Heart left ventricle (tissue), 16 donors: ENCODE measurements at regions not wholly inside any gene's neighbourhood (a gene's known extent, or its start where the extent isn't known, plus 50 kb on each side); places are given as distances from the start of the nearest gene placed in this dataset.

Experiments used
- ATAC-seq, 4 donors: fragments of 200-7000 bp; cut with Tn5 transposase; one replicate each; pipeline ENCODE4 v1.9.1; 2020 to 2022; ENCODE audit warnings: moderate library complexity in 4 of 4, mild to moderate bottlenecking in 3 of 4, moderate number of reproducible peaks in 1 of 4
- DNase-seq, 5 donors: peaks; one replicate each; pipeline ENCODE4 v3.0.0-alpha.2; 2020
- H3K27ac ChIP-seq, 12 donors: fragments of 200-600 bp; sonication (generic) in 4 of 12; one replicate each; pipeline versions ENCODE4 v1.5.0 to v1.8.0; 2016 to 2022; ENCODE audit warnings: mild to moderate bottlenecking in 2 of 12
- H3K27me3 ChIP-seq, 9 donors: fragments of 200-600 bp; sonication (generic) in 2 of 9; one replicate each; pipeline versions ENCODE4 v1.5.1 to v1.8.0; 2016 to 2022; ENCODE audit warnings: mild to moderate bottlenecking in 3 of 9
- H3K36me3 ChIP-seq, 9 donors: fragments of 200-600 bp; sonication (generic) in 2 of 9; one replicate each; pipeline versions ENCODE4 v1.5.0 to v1.8.0; 2018 to 2022; ENCODE audit warnings: mild to moderate bottlenecking in 2 of 9
- H3K4me1 ChIP-seq, 12 donors: fragments of 200-600 bp; sonication (generic) in 4 of 12; one replicate each; pipeline versions ENCODE4 v1.5.0 to v1.8.0; 2016 to 2022; ENCODE audit warnings: mild to moderate bottlenecking in 3 of 12
- H3K4me3 ChIP-seq, 12 donors: fragments of 200-600 bp; sonication (generic) in 4 of 12; one replicate each; pipeline versions ENCODE4 v1.5.0 to v1.8.0; 2017 to 2022; ENCODE audit warnings: mild to moderate bottlenecking in 9 of 12, moderate library complexity in 4 of 12
- H3K9me3 ChIP-seq, 12 donors: fragments of 200-600 bp; sonication (generic) in 4 of 12; one replicate each; pipeline versions ENCODE4 v1.5.0 to v1.8.0; 2016 to 2022; ENCODE audit warnings: mild to moderate bottlenecking in 1 of 12
- POLR2A ChIP-seq, 2 donors: fragments of 450-650 bp; IDR thresholded peaks; one replicate each; pipeline ENCODE4 v1.6.1; 2017; ENCODE audit warnings: antibody characterized with exemption in 2 of 2, mild to moderate bottlenecking in 2 of 2, moderate library complexity in 2 of 2
- WGBS, 4 donors: extraction: QIAGEN DNeasy Blood & Tissue Kit in 2 of 4; methylation state at CpG; one replicate each; pipeline versions ENCODE4 v1.1.5 to v1.1.7; 2013 to 2018; 5-methylcytosine and 5-hydroxymethylcytosine counted together
- intact Hi-C, 10 donors: fragments of 100-400 bp; cut with DNase I; formaldehyde crosslinking; loops; one replicate each; pipeline versions ENCODE4 v1.11.1 to v1.14.2; 2022
- TF ChIP-seq, protein P1 (sequence below), 12 donors: fragments of 200-600 bp; sonication (generic) in 4 of 12; IDR thresholded peaks; one replicate each; pipeline versions ENCODE4 v1.5.0 to v1.8.0; 2018 to 2022; ENCODE audit warnings: antibody characterized with exemption in 12 of 12, mild to moderate bottlenecking in 5 of 12
- donor health status: ischemic (EF 13 %, LVEDD 7.1; RV severe dilation, severe dysfunction).
- donor health status: healthy with polysubstance abuse.
- donor health status: DM: no; HTN: yes; CAD: no.
- donor health status: DM: no; HTN: no; CAD: no.
- donor health status: ischemic (EF 25% LVEDD 6.9; RV normal size, moderate dysfunction).
- donor health status: ischemic (EF 25% LVEDD 5.7; RV mildly dilated, moderate dysfunction).
- donor health status: healthy.
- donor health status: DM: yes; HTN: yes; CAD: no.
- donor health status: ischemic (EF 35%, LVEDD 5.7; RV mildly dilated, moderate dysfunction).
- donor health status: nonischemic (EF 11% LVEDD 7.7; RV severe dilation, severe dysfunction).
- donor health status: DM: yes; HTN: yes; CAD: no.
- donor health status: PGD.
- donor health status: ischemic (EF 29% LVEDD 5.4; RV normal size, mild dysfunction).
- donor health status: nonischemic (EF 23%, LVEDD 6.1; RV moderate dilation, normal function).

DNA sequence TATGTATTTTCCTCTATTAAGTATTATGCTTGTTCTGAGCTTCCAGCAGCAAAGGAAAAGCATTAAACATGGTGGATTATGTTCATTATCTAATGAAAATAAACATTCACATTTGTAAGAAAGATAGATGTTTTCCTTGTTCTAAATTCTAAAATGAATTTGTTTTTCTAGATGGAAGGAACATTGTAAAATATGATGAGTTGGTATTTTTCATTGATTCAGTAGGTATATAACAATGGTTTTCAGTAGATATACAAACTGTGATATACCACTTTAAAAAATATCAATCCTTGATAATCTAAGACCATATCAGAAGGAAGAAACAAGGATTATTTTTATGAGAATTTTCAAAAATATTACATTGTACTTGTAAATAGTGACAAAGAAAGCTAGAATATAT lies 290.6 kb upstream of the GOLIM4 start:
- Histone ChIP-seq H3K36me3 (no peaks in the 10 kb centered on the region), H3K9me3 (peaks cover 0 to 16% (median 0%) of the 10 kb centered on the region in 12 donors), H3K27me3 (no peaks in the 10 kb centered on the region), H3K4me1 (no peaks in the 10 kb centered on the region), H3K27ac (no peak overlapping the region), H3K4me3 (no peak overlapping the region)
- no peak for TF ChIP-seq POLR2A (IDR thresholded peaks at IDR 0.05)
- TF ChIP-seq, protein P1, sequence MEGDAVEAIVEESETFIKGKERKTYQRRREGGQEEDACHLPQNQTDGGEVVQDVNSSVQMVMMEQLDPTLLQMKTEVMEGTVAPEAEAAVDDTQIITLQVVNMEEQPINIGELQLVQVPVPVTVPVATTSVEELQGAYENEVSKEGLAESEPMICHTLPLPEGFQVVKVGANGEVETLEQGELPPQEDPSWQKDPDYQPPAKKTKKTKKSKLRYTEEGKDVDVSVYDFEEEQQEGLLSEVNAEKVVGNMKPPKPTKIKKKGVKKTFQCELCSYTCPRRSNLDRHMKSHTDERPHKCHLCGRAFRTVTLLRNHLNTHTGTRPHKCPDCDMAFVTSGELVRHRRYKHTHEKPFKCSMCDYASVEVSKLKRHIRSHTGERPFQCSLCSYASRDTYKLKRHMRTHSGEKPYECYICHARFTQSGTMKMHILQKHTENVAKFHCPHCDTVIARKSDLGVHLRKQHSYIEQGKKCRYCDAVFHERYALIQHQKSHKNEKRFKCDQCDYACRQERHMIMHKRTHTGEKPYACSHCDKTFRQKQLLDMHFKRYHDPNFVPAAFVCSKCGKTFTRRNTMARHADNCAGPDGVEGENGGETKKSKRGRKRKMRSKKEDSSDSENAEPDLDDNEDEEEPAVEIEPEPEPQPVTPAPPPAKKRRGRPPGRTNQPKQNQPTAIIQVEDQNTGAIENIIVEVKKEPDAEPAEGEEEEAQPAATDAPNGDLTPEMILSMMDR (IDR thresholded peaks at IDR 0.05) = no peak
- no peak for ATAC-seq
- DNase-seq = no peak
- intact Hi-C loops = no loop called here

DNA sequence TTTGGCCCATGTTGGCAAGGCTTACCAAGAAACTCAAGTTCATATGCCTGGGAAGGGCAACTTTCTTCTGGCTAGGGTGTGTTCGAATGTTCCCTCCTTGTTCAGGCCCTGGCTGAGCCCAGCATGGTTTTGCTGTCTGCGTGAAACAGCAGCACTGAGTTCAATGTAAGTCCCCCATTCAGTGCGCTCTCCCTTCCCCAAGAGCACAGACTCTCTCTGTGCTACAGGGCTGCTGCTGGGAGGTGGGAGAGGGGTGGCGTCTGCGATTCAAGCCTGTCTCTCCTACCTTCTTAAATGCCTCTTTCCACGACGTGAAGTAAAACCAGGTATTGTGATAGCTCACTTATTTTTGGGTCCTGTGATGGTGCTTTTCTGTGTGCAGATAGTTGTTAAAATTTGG lies 289.3 kb upstream of the GOLIM4 start:
- no peak overlapping the region for H3K4me3 ChIP-seq
- ATAC-seq (no peak), DNase-seq (no peak)
- H3K9me3 ChIP-seq = peaks cover 0 to 16% (median 0%) of the 10 kb centered on the region in 12 donors
- H3K4me1 ChIP-seq = no peaks in the 10 kb centered on the region
- H3K27me3 ChIP-seq = no peaks in the 10 kb centered on the region
- no peak for TF ChIP-seq POLR2A (IDR thresholded peaks at IDR 0.05)
- TF ChIP-seq, protein P1 (IDR thresholded peaks at IDR 0.05) = no peak
- WGBS, 4 donors = 69 to 80% (median 73%) methylated on average over 7 of the region's 7 CpGs
- H3K27ac ChIP-seq = no peak overlapping the region
- intact Hi-C loops = no loop called here
- no peaks in the 10 kb centered on the region for H3K36me3 ChIP-seq

DNA sequence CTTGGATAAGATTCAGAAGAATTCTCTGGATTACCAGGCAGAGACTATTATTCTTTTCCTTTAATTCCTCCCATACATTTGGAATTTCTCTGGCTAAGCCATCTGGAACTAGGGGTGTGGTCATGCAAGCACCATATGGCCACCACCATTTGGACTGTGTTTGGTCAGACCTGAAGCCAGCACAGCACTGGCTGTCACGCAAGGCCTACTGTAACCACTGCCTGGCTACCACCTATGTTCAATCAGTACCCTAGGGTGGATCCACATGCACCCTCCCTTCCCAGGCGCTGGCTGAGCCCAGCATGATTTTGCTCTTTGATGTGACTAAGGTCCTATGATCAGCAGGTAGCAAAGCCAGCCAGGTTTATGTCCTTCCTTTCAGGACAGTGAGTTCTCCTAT lies 287.8 kb upstream of the GOLIM4 start:
- DNase-seq (no peak), ATAC-seq (no peak)
- no peaks in the 10 kb centered on the region for H3K36me3 ChIP-seq
- H3K27ac ChIP-seq = no peak overlapping the region
- H3K4me1 ChIP-seq = no peaks in the 10 kb centered on the region
- 80 to 100% (median 90%) methylated on average over 1 to 2 of the region's 2 CpGs for WGBS, 4 donors
- no peaks in the 10 kb centered on the region for H3K27me3 ChIP-seq
- no peak overlapping the region for H3K4me3 ChIP-seq
- H3K9me3 ChIP-seq = peaks cover 0 to 16% (median 0%) of the 10 kb centered on the region in 12 donors
- no peak for TF ChIP-seq POLR2A (IDR thresholded peaks at IDR 0.05)
- TF ChIP-seq, protein P1 (IDR thresholded peaks at IDR 0.05) = no peak
- intact Hi-C loops = no loop called here

DNA sequence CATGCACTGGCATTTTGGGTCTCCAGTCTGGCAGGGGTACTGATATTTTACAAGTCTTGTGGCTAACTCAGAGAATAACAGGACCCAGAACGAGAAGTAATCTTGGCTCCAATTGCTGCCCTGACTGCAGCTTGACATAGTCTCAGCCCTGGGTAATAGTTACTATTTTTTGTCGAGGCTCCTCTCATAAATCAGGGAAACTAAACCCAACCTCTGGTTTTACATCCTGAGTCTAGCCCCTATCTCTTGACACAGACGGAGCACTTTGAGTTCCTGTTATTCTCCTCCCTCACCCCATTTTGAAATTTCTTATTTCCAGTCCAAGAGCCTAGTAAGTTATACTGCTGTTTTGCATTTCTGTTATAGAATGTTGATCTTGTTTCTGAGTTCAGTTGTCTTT lies 276.1 kb upstream of the GOLIM4 start:
- ATAC-seq (no peak), DNase-seq (no peak)
- 59 to 77% (median 71%) methylated on average over 3 of the region's 3 CpGs for WGBS, 4 donors
- H3K4me1 ChIP-seq = no peaks in the 10 kb centered on the region
- intact Hi-C loops = no loop called here
- H3K27me3 ChIP-seq = no peaks in the 10 kb centered on the region
- no peaks in the 10 kb centered on the region for H3K36me3 ChIP-seq
- H3K4me3 ChIP-seq = no peak overlapping the region
- TF ChIP-seq POLR2A (IDR thresholded peaks at IDR 0.05) = no peak
- TF ChIP-seq, protein P1 (IDR thresholded peaks at IDR 0.05) = no peak
- peaks cover 0 to 8% (median 0%) of the 10 kb centered on the region in 12 donors for H3K9me3 ChIP-seq
- no peak overlapping the region for H3K27ac ChIP-seq
